Small intestine (tissue), 7 donors: ENCODE measurements at regions not wholly inside any gene's neighbourhood (a gene's known extent, or its start where the extent isn't known, plus 50 kb on each side); places are given as distances from the start of the nearest gene placed in this dataset.
A peak's percentile ranks its signal among the peaks of the same experiment; 100 is the strongest.

Experiments
- DNase-seq, 2 donors: peaks; one replicate each; pipeline versions ENCODE4 v3.0.0 to v3.0.0-alpha.2; 2013
- FAIRE-seq: peaks from 2 replicates; lab custom pipeline; 2012; peaks lifted over from hg19 to GRCh38; lab: Jason Lieb, UNC
- H3K27ac ChIP-seq, 3 donors: one replicate each; pipeline ENCODE4 v1.5.1; 2013; ENCODE audit warnings: low read length in 2 of 3, mild to moderate bottlenecking in 2 of 3, control low read depth in 1 of 3, inconsistent platforms in 1 of 3, low read depth in 1 of 3, moderate library complexity in 1 of 3
- H3K27me3 ChIP-seq, 3 donors: one replicate each; pipeline ENCODE4 v1.6.1; 2013; ENCODE audit warnings: low read length in 3 of 3, inconsistent platforms in 1 of 3; ENCODE audit not compliant: control insufficient read depth in 3 of 3, insufficient read depth in 3 of 3
- H3K36me3 ChIP-seq, 3 donors: one replicate each; pipeline ENCODE4 v1.6.1; 2013; ENCODE audit warnings: low read length in 3 of 3, inconsistent platforms in 1 of 3, low read depth in 1 of 3, mild to moderate bottlenecking in 1 of 3, moderate library complexity in 1 of 3; ENCODE audit not compliant: control insufficient read depth in 3 of 3, insufficient read depth in 2 of 3
- H3K4me1 ChIP-seq, 3 donors: one replicate each; pipeline ENCODE4 v1.6.1; 2013; ENCODE audit warnings: low read length in 2 of 3, inconsistent platforms in 1 of 3, low read depth in 1 of 3, mild to moderate bottlenecking in 1 of 3, moderate library complexity in 1 of 3; ENCODE audit not compliant: control insufficient read depth in 3 of 3, insufficient read depth in 2 of 3
- H3K4me3 ChIP-seq, 3 donors: one replicate each; pipeline ENCODE4 v1.5.1; 2013; ENCODE audit warnings: low read length in 3 of 3, control low read depth in 1 of 3, inconsistent platforms in 1 of 3, low read depth in 1 of 3, mild to moderate bottlenecking in 1 of 3, moderate library complexity in 1 of 3
- H3K9me3 ChIP-seq, 2 donors: one replicate each; pipeline ENCODE4 v1.6.1; 2013; ENCODE audit warnings: low read depth in 1 of 2, low read length in 1 of 2; ENCODE audit not compliant: control insufficient read depth in 2 of 2, insufficient read depth in 1 of 2
- WGBS, 3 donors: extraction: QIAGEN DNeasy Blood & Tissue Kit; methylation state at CpG; one replicate each; pipeline ENCODE4 v1.1.7; 2013; 5-methylcytosine and 5-hydroxymethylcytosine counted together
- donor health status: healthy with polysubstance abuse.
- donor health status: control.
- donor health status: control.
- donor health status: Bipolar disorder and iron deficiency.
- donor health status: healthy.

DNA sequence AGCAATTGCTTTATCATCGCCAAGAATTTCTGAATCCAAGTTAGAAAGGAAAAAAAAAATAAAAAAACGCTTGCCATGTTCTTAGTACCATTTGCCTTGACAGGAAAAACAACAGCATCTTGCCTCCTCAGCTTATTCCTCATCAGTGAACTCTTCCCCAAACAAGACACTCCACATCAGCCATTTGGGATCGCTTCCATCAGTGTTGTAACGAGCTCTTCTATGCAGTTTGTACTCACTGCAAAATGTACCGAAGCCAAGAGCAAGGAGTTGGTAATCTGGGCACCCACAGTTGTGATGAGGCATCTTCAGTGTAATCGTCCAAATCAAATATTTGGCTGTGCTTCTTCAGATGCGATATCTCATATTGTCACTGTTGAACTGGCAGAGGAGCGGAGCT is 503.7 kb downstream of the TMEM182 start:
- Histone ChIP-seq H3K27me3 (no peaks in the 10 kb centered on the region), H3K36me3 (no peaks in the 10 kb centered on the region), H3K9me3 (peaks cover 0 to 3% of the 10 kb centered on the region in 2 donors), H3K4me3 (no peak overlapping the region), H3K27ac (no peak overlapping the region), H3K4me1 (no peaks in the 10 kb centered on the region)
- DNase-seq: no peak
- FAIRE-seq: no peak
- WGBS, 3 donors: 86 to 89% (median 88%) methylated on average over 8 of the region's 8 CpGs

DNA sequence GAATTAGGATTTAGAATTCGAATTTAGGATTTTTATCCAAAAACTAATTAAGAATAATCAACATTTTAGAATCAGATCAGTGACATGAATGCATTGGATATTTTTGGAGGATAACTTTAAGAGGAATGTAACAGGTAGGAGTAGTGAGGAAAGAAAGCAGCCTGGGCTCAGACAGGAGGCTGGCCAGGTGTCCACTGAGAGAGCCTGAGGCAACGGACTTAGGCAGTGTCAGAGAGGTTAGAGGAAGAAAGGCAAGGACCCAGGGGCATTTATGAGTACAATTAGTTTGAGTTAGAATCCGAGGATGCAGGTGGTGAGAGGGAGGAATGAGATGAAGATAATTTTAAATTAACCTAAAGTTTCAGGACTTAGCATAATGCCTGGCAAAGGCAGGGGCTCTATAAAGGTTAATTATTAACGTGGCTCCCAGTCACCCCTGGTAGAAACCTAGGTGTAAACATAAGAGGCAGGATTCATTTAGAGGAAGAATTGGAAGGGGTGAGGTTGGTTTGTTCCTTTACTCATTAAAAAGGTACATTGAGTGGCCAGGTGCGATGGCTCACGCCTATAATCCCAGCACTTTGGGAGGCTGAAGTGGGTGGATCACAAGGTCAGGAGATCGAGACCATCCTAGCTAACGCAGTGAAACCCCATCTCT is 507.1 kb downstream of the TMEM182 start:
- DNase-seq: peak; percentile 1 to 13
- no peak overlapping the region for H3K4me3 ChIP-seq
- no peaks in the 10 kb centered on the region for H3K36me3 ChIP-seq
- no peaks in the 10 kb centered on the region for H3K4me1 ChIP-seq
- no peak for FAIRE-seq
- H3K27me3 ChIP-seq: no peaks in the 10 kb centered on the region
- peaks cover 0 to 3% of the 10 kb centered on the region in 2 donors for H3K9me3 ChIP-seq
- no peak overlapping the region for H3K27ac ChIP-seq
- WGBS, 3 donors: 27 to 72% (median 41%) methylated on average over 8 of the region's 8 CpGs

DNA sequence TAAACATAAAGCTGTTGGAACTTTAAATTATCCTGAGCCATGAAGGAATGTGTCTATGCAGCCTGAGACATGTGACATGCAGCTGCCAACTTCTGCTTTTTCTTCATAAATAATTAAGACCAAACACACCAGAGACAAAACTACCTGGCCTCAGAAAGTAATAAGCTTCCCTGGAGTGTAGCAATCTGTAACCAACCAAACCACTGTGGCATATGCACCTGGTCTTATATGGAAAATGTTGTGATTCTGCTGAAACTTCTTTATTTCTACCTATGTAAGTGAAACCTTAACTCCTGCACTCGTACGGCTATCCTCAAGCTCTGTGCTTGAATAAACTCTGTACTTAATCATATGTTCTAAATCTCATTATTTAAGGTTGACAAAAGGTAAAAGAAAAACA is 515.0 kb downstream of the TMEM182 start:
- FAIRE-seq (no peak), DNase-seq (no peak)
- Histone ChIP-seq H3K36me3 (no peaks in the 10 kb centered on the region), H3K4me3 (no peak overlapping the region), H3K4me1 (no peaks in the 10 kb centered on the region), H3K27me3 (no peaks in the 10 kb centered on the region), H3K27ac (no peak overlapping the region), H3K9me3 (no peaks in the 10 kb centered on the region)
- 89 to 96% (median 90%) methylated on average over 2 of the region's 2 CpGs for WGBS, 3 donors

DNA sequence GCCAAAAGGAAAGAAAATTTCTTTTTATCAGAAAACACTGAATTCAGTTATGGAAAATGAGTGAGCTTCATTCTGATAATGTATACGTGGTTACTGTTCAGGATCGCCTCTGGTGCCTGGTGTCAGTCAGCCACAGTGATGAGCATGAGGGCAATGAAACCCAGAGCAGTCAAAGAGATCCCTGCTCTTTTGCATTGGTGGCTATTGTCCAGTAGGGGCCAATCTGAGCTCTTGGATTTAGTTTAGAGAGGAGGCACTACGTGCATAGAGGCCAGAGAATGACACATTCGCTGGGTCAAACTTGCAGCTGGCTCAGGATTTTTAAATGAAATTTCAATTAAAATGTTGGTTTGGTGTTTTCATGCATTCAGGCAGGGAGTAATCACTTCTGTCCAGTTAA is 522.9 kb downstream of the TMEM182 start:
- DNase-seq: no peak
- H3K9me3 ChIP-seq: no peaks in the 10 kb centered on the region
- FAIRE-seq: no peak
- no peaks in the 10 kb centered on the region for H3K4me1 ChIP-seq
- H3K27me3 ChIP-seq: no peaks in the 10 kb centered on the region
- H3K36me3 ChIP-seq: no peaks in the 10 kb centered on the region
- H3K4me3 ChIP-seq: no peak overlapping the region
- no peak overlapping the region for H3K27ac ChIP-seq
- 68 to 73% (median 69%) methylated on average over 4 of the region's 4 CpGs for WGBS, 3 donors

DNA sequence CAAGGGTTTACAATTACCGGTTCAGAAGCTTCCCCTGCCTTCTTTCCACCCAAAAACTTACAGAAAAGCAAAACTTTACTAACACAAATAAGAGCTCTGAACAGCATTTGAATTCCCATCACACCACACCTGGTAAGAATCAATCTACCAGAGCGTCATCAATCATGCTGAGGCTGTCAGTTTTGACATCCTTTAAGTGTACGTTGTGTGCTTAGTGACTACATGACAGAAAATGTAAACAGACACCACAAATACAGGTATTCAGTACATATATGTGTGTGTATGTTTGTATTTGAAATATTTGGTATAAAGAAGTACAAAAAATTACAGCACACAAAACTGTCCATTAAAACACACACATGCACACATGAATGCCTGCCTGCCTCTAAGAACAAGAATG is 523.5 kb downstream of the TMEM182 start:
- no peak for DNase-seq

DNA sequence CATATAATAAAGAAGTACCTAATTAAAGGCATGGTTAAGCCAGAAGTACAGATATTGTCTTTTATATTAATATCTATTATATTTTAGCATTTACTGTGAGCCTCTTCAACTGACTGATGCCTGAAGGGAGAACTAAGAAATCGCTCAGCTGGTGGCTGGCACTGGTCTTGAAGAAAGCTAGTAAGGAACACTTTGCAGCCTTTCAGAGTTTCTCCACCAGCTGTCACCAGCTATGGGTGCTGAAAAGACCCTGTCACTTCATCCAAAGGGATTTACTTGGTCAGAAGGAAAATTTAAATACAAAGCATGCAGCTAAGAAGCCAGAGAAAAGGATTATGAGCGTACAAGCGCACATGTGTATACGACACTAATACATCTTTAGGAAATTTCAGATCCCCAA is 525.9 kb downstream of the TMEM182 start:
- DNase-seq (no peak), FAIRE-seq (no peak)
- Histone ChIP-seq H3K27me3 (peaks cover 0 to 3% (median 0%) of the 10 kb centered on the region in 3 donors), H3K9me3 (no peaks in the 10 kb centered on the region), H3K36me3 (no peaks in the 10 kb centered on the region), H3K4me1 (no peaks in the 10 kb centered on the region), H3K27ac (no peak overlapping the region), H3K4me3 (no peak overlapping the region)
- 89 to 94% (median 91%) methylated on average over 4 of the region's 4 CpGs for WGBS, 3 donors

More for the DNA sequence above, 523.5 kb downstream of the TMEM182 start:
- no peak for FAIRE-seq
- no peak overlapping the region for H3K27ac ChIP-seq
- H3K4me1 ChIP-seq: no peaks in the 10 kb centered on the region
- no peaks in the 10 kb centered on the region for H3K27me3 ChIP-seq
- no peak overlapping the region for H3K4me3 ChIP-seq
- H3K36me3 ChIP-seq: no peaks in the 10 kb centered on the region
- H3K9me3 ChIP-seq: no peaks in the 10 kb centered on the region
- WGBS, 3 donors: 51 to 62% (median 62%) methylated on average over 3 of the region's 3 CpGs

DNA sequence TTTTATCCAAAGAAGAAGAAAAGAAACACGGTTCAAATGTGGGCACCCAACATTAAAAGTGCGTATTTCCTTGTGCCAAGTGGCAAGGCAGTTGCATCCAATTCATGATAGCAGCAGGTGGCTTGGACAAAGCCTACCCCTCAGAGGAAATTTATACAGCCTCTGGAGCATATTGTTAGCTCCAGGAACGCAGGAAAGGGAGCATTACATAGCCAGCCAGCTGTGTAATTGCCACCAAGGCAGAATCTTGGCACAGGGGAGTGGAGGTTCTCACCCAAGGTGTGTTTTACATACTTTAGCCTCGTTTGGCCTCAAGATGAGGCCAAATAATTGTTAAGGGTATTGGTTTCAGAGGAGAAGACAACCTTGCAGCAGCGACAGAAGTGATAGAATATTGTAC is 526.9 kb downstream of the TMEM182 start:
- 43 to 60% (median 44%) methylated on average over 5 of the region's 5 CpGs for WGBS, 3 donors
- no peaks in the 10 kb centered on the region for H3K9me3 ChIP-seq
- no peak overlapping the region for H3K4me3 ChIP-seq
- H3K36me3 ChIP-seq: no peaks in the 10 kb centered on the region
- peaks cover 0 to 13% (median 0%) of the 10 kb centered on the region in 3 donors for H3K27me3 ChIP-seq
- H3K27ac ChIP-seq: no peak overlapping the region
- H3K4me1 ChIP-seq: no peaks in the 10 kb centered on the region
- DNase-seq: no peak
- FAIRE-seq: no peak

DNA sequence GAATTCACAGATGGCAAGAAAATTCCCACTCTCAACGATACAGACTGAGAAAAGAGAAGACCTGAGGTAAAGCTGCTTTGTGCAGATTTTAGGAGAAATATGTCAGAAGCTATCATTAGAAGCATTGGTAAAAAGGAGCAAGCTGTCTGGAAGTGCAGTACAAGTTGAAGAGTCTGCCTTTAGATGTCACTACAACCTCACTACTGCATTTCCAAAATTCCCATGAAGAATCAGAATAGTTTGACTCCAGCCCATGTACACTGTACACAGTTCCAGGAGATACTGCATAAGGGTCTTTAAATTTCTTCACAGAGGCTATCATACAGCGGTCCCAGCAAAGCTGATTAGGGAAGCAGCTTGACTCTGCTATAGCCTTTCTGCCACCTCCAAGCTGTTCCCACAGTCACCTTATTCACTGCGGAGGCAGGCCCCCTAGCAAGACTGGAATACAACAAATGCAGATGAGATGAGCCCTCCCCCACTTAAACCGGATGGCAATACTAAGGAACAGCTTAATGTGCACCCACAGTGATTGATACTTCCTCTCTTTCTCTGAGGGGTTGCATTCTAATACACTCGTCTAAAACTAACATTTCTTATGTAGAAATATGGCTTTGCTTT is 527.4 kb downstream of the TMEM182 start:
- WGBS, 3 donors: 44 to 62% (median 50%) methylated on average over 5 of the region's 5 CpGs
- H3K36me3 ChIP-seq: no peaks in the 10 kb centered on the region
- H3K27me3 ChIP-seq: peaks cover 0 to 14% (median 0%) of the 10 kb centered on the region in 3 donors
- H3K4me1 ChIP-seq: no peaks in the 10 kb centered on the region
- no peak overlapping the region for H3K27ac ChIP-seq
- DNase-seq: peak in 1 of 2 donors; percentile 4
- no peak overlapping the region for H3K4me3 ChIP-seq
- no peaks in the 10 kb centered on the region for H3K9me3 ChIP-seq
- FAIRE-seq: no peak
